Mucosa of descending colon (tissue), 3 donors: ENCODE measurements at regions not wholly inside any gene's neighbourhood (a gene's known extent, or its start where the extent isn't known, plus 50 kb on each side); places are given as distances from the start of the nearest gene placed in this dataset.

Experiments
- ATAC-seq: fragments of 200-7000 bp; cut with Tn5 transposase; one replicate; pipeline ENCODE4 v1.9.1; 2020; ENCODE audit warnings: mild to moderate bottlenecking, moderate library complexity
- DNase-seq, 3 donors: peaks; one replicate each; pipeline ENCODE4 v3.0.0-alpha.2; 2020
- H3K36me3 ChIP-seq: fragments of 200-600 bp; one replicate; pipeline ENCODE4 v1.8.0; 2021; ENCODE audit warnings: low read depth, mild to moderate bottlenecking
- H3K4me1 ChIP-seq: fragments of 200-600 bp; one replicate; pipeline ENCODE4 v1.8.0; 2021; ENCODE audit warnings: low read depth, mild to moderate bottlenecking
- H3K4me3 ChIP-seq: fragments of 200-600 bp; one replicate; pipeline ENCODE4 v1.8.0; 2021; ENCODE audit warnings: mild to moderate bottlenecking
- H3K9me3 ChIP-seq: fragments of 200-600 bp; one replicate; pipeline ENCODE4 v1.8.0; 2021; ENCODE audit warnings: mild to moderate bottlenecking
- intact Hi-C, 2 donors: fragments of 100-400 bp; cut with DNase I in 1 of 2; cut with micrococcal nuclease in 1 of 2; formaldehyde crosslinking; loops; one replicate each; pipeline versions ENCODE4 v1.11.0 to v1.11.1; 2022; cut with DNase I, micrococcal nuclease
- TF ChIP-seq, protein P1 (sequence below): fragments of 200-600 bp; IDR thresholded peaks from one replicate; pipeline ENCODE4 v1.8.0; 2022; ENCODE audit warnings: antibody characterized with exemption, mild to moderate bottlenecking
- donor health status: DM: no; HTN: no; CAD: no; lungs with moderate emphysema.
- donor health status: DM: no; HTN: no; CAD: no.
- donor health status: DM: no; HTN: yes; CAD: no.

DNA sequence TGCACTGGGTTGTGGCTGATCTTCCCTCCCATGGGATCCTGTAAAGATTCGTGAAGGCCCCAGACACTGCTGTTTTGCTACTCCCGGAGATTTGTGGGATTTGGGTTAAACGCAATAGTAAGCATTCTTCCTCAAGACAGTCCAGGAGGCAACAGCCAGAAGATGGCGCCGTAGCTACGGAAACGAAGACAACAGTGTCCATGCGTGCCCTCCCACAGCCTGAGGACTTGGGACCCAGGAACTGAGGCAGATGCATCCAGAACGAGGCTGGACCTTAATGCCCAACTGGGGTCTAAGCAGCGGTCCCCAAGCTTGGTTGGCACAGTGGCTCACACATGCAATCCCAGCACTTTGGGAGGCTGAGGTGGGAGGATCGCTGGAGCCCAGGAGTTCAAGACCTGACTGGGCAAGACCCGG lies 57.6 kb upstream of the ZNF507 start:
- intact Hi-C loops = loop anchor here in 1 of 2 donors (2.0 kb wide), 1 partner anchor 283 kb away; no protein-coding TSS in a partner anchor
- no peaks in the 10 kb centered on the region for H3K4me1 ChIP-seq
- peak; percentile 61 to 88 (median 77) for DNase-seq
- H3K9me3 ChIP-seq = no peaks in the 10 kb centered on the region
- H3K36me3 ChIP-seq = no peaks in the 10 kb centered on the region
- TF ChIP-seq, protein P1, sequence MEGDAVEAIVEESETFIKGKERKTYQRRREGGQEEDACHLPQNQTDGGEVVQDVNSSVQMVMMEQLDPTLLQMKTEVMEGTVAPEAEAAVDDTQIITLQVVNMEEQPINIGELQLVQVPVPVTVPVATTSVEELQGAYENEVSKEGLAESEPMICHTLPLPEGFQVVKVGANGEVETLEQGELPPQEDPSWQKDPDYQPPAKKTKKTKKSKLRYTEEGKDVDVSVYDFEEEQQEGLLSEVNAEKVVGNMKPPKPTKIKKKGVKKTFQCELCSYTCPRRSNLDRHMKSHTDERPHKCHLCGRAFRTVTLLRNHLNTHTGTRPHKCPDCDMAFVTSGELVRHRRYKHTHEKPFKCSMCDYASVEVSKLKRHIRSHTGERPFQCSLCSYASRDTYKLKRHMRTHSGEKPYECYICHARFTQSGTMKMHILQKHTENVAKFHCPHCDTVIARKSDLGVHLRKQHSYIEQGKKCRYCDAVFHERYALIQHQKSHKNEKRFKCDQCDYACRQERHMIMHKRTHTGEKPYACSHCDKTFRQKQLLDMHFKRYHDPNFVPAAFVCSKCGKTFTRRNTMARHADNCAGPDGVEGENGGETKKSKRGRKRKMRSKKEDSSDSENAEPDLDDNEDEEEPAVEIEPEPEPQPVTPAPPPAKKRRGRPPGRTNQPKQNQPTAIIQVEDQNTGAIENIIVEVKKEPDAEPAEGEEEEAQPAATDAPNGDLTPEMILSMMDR = no peak
- peak; percentile 73 for ATAC-seq
- H3K4me3 ChIP-seq = no peak overlapping the region

DNA sequence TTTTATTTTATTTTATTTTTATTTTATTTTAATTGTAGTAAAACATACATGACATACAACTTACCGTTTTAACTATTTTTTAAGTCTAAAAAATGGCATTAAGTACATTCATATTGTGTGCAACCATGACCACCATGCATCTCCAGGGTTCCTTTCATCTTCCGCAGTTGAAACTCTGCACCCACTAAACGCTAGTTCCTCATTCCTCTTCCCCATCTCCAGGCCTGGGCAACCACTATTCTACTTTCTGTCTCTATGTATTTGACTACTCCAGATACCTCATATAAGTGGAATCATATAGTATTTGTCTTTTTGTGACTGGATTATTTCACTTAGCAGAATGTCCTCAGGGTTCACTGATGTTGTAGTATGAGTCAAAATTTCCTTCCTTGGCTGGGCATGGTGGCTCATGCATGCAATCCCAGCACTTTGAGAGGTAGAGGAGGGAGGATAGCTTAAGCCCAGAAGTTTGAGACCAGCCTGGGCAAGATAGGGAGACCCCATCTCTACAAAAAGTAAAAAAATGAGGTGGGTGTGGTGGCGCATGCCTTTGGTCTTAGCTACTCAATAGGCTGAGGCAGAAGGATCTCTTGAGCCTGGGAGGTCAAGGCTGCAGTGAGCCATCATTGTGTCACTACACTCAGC lies 55.7 kb upstream of the ZNF507 start:
- ATAC-seq = no peak

DNA sequence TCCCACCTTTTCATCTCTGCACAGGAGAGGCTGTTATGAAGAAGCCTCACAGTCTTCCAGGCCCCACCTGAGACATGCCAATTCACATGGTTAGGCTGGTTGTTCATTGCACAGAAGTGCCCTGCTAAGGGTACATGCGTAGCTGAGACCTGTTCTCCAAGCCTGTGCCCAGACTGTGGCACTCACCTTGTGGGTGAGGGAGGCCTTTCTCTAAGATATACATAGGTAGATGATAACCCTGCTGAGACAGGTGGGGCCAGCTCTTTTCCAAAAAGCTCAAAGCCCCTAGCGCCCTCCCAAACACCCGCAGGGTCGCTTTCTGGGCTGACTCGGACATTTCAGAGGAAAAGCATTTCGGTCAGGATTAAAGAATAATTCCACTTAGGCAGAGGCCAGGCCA lies 53.5 kb upstream of the ZNF507 start:
- Histone ChIP-seq H3K4me3 (no peak overlapping the region), H3K9me3 (no peaks in the 10 kb centered on the region), H3K36me3 (no peaks in the 10 kb centered on the region), H3K4me1 (no peaks in the 10 kb centered on the region)
- DNase-seq (no peak), ATAC-seq (no peak)
- intact Hi-C loops = no loop called here
- TF ChIP-seq, protein P1 = no peak

More for the DNA sequence above, 55.7 kb upstream of the ZNF507 start:
- H3K36me3 ChIP-seq = no peaks in the 10 kb centered on the region
- H3K4me3 ChIP-seq = no peak overlapping the region
- H3K4me1 ChIP-seq = no peaks in the 10 kb centered on the region
- TF ChIP-seq, protein P1 = no peak
- H3K9me3 ChIP-seq = no peaks in the 10 kb centered on the region
- intact Hi-C loops = no loop called here
- DNase-seq = no peak

DNA sequence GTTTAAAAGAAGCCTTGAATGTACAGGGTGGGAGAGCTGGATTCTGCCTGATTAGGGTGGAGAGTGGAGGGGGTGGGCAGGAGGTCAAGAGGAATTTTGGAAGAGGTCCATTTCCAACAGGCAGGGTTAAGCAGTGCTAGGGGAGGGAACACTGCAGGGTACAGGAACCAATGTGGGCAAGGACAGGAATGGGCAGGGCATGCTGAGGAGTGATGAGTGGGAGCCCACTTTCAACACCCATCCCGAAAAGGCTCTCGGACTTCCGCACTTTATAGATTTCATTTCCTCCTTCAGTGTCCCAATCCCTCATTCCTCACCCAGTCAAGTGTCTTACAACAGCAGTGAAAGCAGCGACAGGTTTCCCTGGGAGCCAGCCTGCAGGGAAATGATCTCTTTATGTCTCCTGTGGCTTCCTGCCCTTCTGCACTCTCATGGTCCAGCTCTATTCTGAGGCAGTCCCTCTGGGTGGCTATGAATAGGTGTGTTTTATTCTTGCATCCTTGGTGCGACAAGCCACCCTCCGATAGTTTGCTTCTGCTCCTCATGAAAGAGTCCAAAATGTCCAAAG lies 50.5 kb upstream of the ZNF507 start:
- H3K9me3 ChIP-seq = no peaks in the 10 kb centered on the region
- no peak for DNase-seq
- H3K36me3 ChIP-seq = no peaks in the 10 kb centered on the region
- ATAC-seq = no peak
- no peak overlapping the region for H3K4me3 ChIP-seq
- no peaks in the 10 kb centered on the region for H3K4me1 ChIP-seq
- intact Hi-C loops = no loop called here
- TF ChIP-seq, protein P1 = no peak
